SIG-M5 (cell line): ENCODE measurements at regions not wholly inside any gene's neighbourhood (a gene's known extent, or its start where the extent isn't known, plus 50 kb on each side); places are given as distances from the start of the nearest gene placed in this dataset.
"Not testable (repeated sequence)": the region's sequence is repeated elsewhere in the genome, so short reads cannot be mapped to it uniquely, and the experiment has no call there.

ENCODE experiments used
- DNase-seq: peaks from one replicate; lab custom pipeline; 2025; lab: John Stamatoyannopoulos, UW

DNA sequence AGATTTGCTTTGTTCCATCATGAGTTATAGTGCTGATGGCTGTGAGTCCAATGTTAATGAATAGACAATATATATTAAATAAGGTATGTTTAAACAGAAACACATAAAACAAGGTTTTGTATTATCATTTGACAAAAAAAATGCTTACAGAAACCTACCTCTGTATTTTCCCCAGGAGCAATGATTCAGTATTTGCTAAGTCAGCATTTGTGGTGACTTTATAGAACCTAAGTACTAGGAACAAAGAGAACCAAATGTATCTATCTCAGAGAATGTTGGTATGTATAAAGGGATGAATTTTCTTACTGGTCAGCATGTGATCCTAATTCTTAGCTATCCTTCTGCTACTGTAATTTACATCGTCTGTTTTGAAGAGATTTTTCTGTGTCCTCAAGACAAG is 421.5 kb upstream of the SEL1L start:
- DNase-seq, result no peak

DNA sequence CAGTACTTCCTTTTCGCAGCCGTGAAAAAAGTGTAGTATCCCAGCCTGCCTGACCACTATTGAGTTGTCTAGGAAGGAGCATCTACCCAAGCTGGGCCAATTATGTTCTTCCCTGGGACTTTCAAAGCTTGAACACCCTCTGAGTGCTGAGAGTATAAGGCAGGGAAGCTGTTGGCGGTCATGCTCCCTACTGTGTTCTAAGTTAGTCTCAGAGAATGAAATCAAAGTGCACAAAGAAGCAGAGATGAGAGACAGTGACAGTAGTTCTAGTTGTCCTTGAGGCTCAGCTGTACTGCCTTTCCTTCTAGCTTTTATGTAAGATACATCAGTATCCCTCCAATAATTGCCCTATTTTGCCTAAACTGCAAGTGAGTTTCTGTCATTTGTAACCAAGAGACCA is 427.1 kb upstream of the SEL1L start:
- DNase-seq, result no peak

DNA sequence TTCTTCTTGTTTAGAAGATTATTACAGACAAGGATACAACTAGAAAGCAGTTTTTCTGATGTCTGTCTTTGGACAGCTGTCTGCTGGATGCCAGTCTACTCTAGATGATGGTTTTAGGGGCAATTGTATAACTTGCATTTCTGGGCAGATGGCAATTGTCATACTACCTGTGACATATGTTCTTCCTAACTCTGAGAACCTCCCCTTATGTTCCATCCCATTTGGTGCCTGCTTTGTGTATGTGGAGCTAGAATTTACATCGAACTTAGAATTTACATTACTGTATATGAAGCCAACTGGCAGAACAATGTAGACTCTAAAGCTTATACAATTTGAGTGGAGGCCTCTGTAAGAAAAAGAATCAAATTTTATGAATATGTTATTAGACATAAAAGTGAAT is 430.2 kb upstream of the SEL1L start:
- DNase-seq, result no peak

GRCh38 chr14:81970307-81970706 is 436.7 kb upstream of the SEL1L start:
- DNase-seq, result no peak

- DNase-seq, result no peak
These were observed 438.3 kb upstream of the SEL1L start for GRCh38 chr14:81971911-81972310.

DNA sequence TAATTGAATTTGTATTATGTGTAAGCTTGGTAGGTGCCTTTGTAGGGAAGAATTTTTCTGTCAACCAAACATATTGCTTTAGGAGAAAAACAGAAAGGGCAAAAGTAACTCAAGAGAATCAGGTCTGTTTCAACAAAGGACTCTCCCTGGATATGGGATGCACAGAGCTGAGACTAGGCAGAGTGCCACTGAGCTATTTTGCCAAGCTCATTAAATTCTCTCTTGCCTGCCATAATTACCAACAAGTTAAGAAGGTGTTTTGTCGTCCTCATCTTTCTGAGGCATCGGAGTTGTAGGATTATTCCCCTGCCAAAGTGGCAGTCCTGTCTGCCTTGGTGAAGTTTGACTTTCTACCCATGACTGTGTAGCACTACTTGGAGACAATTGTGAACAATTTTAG is 438.9 kb upstream of the SEL1L start:
- DNase-seq, result no peak

DNA sequence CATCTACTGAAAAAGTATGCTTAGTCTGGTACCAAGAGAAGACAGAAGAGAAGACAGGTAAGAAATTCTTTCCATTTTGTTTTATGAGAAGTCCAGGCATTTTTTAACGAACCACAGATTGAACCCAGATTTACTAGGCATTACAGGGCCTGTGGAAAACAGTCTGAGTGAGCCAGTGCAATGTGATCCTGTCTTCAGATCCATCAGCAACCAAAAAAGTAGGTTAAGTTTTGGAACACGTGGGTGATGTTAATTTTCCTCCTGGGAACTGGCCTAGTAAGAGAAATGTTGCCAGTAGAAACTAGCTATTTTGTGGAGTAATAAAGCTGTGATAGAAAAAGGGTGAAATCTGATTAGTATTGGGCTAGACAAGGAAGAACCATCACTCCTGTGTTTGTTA is 440.9 kb upstream of the SEL1L start:
- no peak for DNase-seq

- DNase-seq, result no peak
These were observed 447.1 kb upstream of the SEL1L start for GRCh38 chr14:81980601-81981306.

DNA sequence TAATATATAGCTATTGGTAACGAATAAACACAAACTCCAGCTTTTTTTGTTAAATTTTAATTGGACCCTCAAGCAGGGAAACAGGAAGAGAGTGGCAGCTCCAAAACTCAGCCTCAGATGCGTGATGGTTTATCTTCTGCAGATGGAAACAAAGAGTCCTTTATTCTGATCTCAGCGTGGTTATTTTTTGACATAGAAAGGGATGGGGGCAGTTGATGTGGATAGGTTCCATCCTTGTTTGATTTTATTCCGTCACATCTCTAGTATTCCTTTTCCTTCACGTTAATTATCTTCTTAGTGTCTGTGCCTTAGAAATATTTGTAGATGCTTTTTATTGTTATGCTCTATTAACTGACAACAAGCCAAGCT is 447.6 kb upstream of the SEL1L start:
- DNase-seq, result no peak

DNA sequence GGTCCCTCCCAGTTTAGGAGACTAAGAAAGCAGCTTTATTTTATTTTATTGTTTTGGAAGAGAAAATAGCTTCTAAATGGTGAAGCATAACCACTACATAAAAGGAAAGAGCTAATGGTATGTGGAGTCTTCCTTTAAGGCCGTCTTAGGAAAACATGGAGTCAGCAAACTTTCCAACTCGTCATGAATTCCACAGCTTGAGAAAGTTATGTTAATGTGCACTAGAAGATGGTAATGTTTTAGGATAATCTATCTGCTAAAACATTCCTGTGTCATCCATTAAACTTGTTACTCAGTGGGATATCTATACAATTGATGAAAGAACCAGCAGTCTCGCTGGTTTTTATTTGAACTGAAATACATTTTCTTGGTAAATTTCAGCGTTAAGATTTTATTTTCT is 448.4 kb upstream of the SEL1L start:
- no peak for DNase-seq

- no peak for DNase-seq
These were observed 452.4 kb upstream of the SEL1L start for GRCh38 chr14:81986005-81986404.

- no peak for DNase-seq
These were observed 455.6 kb upstream of the SEL1L start for GRCh38 chr14:81989211-81989610.

GRCh38 chr14:81990312-81990761 is 456.7 kb upstream of the SEL1L start:
- DNase-seq, result peak; percentile 2

- DNase-seq, result no peak
These were observed 458.3 kb upstream of the SEL1L start for GRCh38 chr14:81991998-81992397.

DNA sequence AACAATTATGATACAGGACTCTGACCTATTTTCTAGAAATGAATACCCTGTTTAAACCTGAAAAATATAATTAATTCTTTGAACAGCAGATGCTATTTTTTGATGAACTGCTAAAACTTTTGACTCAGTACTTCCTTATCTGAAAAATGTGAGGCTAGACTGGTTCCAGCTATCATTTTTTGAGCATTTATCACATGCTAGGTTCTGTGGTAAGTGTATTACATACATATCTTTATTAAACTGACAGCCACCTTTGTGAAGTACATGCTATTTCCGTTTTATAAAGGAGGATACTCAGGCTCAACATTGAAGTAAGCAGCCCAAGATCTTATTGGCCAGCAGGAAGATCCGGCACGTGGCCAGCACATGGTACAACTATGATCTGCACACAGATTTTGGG is 459.8 kb upstream of the SEL1L start:
- no peak for DNase-seq

- no peak for DNase-seq
These were observed 469.8 kb upstream of the SEL1L start for GRCh38 chr14:82003426-82003825.

GRCh38 chr14:82009076-82009475 is 475.4 kb upstream of the SEL1L start:
- no peak for DNase-seq

- DNase-seq, result no peak
These were observed 476.3 kb upstream of the SEL1L start for GRCh38 chr14:82009993-82010392.

- DNase-seq, result no peak
These were observed 477.8 kb upstream of the SEL1L start for GRCh38 chr14:82011460-82011859.

GRCh38 chr14:82029038-82029437 is 495.4 kb upstream of the SEL1L start:
- DNase-seq, result no peak

DNA sequence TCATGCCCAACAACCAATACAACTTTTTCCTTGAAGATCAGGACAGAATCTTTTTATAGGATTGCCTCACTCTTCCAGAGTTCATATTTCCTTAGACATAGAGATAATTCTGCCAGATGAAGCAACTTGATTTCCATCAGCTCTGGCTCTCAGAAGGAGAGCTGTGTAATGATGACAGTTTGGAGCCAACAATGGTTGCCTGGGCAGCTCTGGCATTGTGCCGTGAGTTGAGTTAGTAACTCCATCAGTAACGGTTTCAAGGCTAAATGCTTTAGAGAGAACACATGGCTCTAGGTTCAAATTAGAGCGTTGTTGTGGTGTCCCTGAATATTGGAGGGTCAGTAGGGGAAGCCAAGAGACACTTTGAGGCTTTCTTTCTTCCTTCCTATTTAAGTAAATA is 501.7 kb upstream of the SEL1L start:
- no peak for DNase-seq

- not testable (repeated sequence) for DNase-seq
These were observed 504.4 kb upstream of the SEL1L start for GRCh38 chr14:82038066-82038465.

DNA sequence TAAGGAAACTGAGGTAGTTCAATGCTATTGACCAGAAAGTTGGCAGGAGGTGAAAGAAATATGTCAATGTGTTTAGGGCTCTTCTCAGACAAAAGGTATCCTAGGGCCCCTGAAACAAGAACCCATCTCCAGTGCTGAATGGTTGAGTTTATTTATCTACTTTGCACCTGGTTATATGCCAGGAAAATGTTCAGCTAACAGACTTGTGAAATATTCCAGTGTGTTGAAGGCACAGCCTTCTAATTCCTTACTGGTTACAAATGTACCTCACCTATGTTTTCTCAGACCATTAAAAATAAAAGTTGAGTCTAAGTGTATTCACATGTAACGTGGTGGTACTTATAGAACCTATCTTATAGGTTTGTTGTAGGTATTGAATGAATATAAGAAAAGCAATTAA is 511.7 kb upstream of the SEL1L start:
- no peak for DNase-seq

DNA sequence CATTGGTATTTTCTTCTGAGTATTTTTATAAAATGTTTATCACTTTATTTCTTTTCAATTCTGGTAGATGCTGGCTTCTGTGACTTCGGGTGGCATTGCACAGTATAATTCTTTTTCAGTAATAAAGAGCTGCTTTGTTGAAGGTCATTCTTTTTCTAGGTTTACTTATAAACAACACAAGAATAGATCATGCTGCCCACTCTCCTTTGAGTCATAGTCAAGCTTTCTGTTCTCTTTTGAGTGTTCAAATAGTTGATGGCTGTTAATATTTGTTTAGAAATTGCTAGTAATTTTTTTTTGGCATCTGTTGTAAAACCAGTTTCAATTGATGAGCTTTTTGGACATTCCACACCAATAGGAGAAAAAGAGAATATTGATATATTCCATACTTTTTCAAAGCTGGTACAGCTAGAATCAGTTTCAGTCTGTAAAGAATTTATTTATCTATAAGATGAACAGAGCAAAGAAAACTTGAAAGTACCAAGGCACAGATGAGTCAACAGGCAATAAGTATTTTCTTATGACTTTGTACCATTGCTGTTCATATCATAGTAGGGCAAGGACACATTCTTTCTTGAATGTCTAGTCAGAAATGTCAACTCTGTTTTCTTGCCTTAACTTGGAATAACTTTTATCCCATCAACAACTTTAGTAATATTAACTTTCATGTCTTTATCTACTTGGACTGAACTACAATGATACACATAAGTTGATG is 513.0 kb upstream of the SEL1L start:
- DNase-seq, result no peak
